HepG2 (cell line): ENCODE measurements at regions not wholly inside any gene's neighbourhood (a gene's known extent, or its start where the extent isn't known, plus 50 kb on each side); places are given as distances from the start of the nearest gene placed in this dataset.

Experiments
- ATAC-seq: fragments of 200-7000 bp; cut with Tn5 transposase; 3 replicates; pipeline ENCODE4 v1.9.1; 2020; ENCODE audit warnings: mild to moderate bottlenecking, moderate library complexity
- BruUV-seq: library from RNA; stranded (reverse); fragments of 400-500 nt; replicated peaks from 2 replicates; lab custom pipeline; 2021; lab: Mats Ljungman, UMichigan
- CTCF ChIA-PET: fragments of 300-600 bp; formaldehyde crosslinking; extraction: SDS; loops from one replicate; lab custom pipeline; 2021; ENCODE audit warnings: low total read pairs, inconsistent platforms, low intra/inter-chr PET ratio; lab: Yijun Ruan, JAX
- POLR2A ChIA-PET: fragments of 350-600 bp; sonication (Branson Sonifier 250); formaldehyde crosslinking; loops from one replicate; lab custom pipeline; 2020; ENCODE audit warnings: antibody characterized with exemption, inconsistent platforms; lab: Yijun Ruan, JAX
- DNase-seq: peaks from one replicate; pipeline ENCODE4 v3.0.0-alpha.2; 2015; ENCODE audit warnings: low spot score
- FAIRE-seq: peaks from 3 replicates; lab custom pipeline; 2011; peaks lifted over from hg19 to GRCh38; lab: Jason Lieb, UNC
- H2AFZ ChIP-seq: one replicate; pipeline ENCODE4 v1.6.1; 2011; ENCODE audit warnings: low read length, inconsistent platforms
- H3K27ac ChIP-seq: fragments of 300-600 bp; 3 replicates; pipeline ENCODE4 v1.8.0; 2011; ENCODE audit warnings: mixed run types, mild to moderate bottlenecking, mixed read lengths, low read length, inconsistent platforms; ENCODE audit not compliant: insufficient read depth; ENCODE audit errors: extremely low read length
- H3K27me3 ChIP-seq, 2 experiments: fragments of 200-600 bp in 1 of 2; 2 replicates in 1 of 2; 3 replicates in 1 of 2; pipeline versions ENCODE4 v1.6.0 to v1.8.0; 2011; ENCODE audit warnings: low read length in 2 of 2, mild to moderate bottlenecking in 2 of 2, moderate library complexity in 2 of 2, inconsistent platforms in 1 of 2; ENCODE audit not compliant: insufficient read depth in 2 of 2, control insufficient read depth in 1 of 2
- H3K36me3 ChIP-seq, 2 experiments: fragments of 200-600 bp in 1 of 2; replicated peaks in 1 of 2; 2 replicates in 1 of 2; 3 replicates in 1 of 2; pipeline versions ENCODE4 v1.5.1 to v1.8.0; 2011; ENCODE audit warnings: low read length in 2 of 2, inconsistent platforms in 1 of 2; ENCODE audit not compliant: insufficient read depth in 2 of 2, control insufficient read depth in 1 of 2
- H3K4me1 ChIP-seq: 2 replicates; pipeline ENCODE4 v1.5.1; 2012; ENCODE audit warnings: low read length, inconsistent platforms; ENCODE audit not compliant: insufficient read depth
- H3K4me2 ChIP-seq: 2 replicates; pipeline ENCODE4 v1.6.0; 2011; ENCODE audit warnings: low read depth, low read length, inconsistent platforms
- H3K4me3 ChIP-seq, 3 experiments: fragments of 200-600 bp in 1 of 3; sonication (generic), shearing (Covaris generic) in 1 of 3; replicated peaks in 1 of 3; 2 replicates each; pipeline ENCODE4 v1.5.1; 2011 to 2016; ENCODE audit warnings: low read length in 3 of 3, inconsistent platforms in 2 of 3, low read depth in 2 of 3, mild to moderate bottlenecking in 2 of 3, control low read depth in 1 of 3, mixed read lengths in 1 of 3; ENCODE audit not compliant: insufficient read depth in 1 of 3
- H3K79me2 ChIP-seq: one replicate; pipeline ENCODE4 v1.6.1; 2011; ENCODE audit warnings: low read length, inconsistent platforms; ENCODE audit not compliant: insufficient read depth
- H3K9ac ChIP-seq: 2 replicates; pipeline ENCODE4 v1.6.0; 2011; ENCODE audit warnings: mild to moderate bottlenecking, low read depth, low read length, inconsistent platforms; ENCODE audit not compliant: insufficient read depth
- H3K9me3 ChIP-seq: 2 replicates; pipeline ENCODE4 v1.5.1; 2012; ENCODE audit warnings: mild to moderate bottlenecking, low read length
- H4K20me1 ChIP-seq: 2 replicates; pipeline ENCODE4 v1.6.0; 2011; ENCODE audit warnings: inconsistent platforms, mild to moderate bottlenecking, low read length, moderate library complexity; ENCODE audit not compliant: insufficient read depth
- DNMT3B ChIP-seq: conservative IDR thresholded peaks from 2 replicates; pipeline ENCODE4 v1.6.1; 2016; ENCODE audit warnings: missing biosample characterization, control low read depth
- FOXA3 ChIP-seq: IDR thresholded peaks from 2 replicates; pipeline ENCODE4 v1.6.1; 2016; ENCODE audit warnings: missing genetic modification reagents, missing compliant biosample characterization
- NFKBIZ ChIP-seq: IDR thresholded peaks from 2 replicates; pipeline ENCODE4 v1.6.1; 2018; ENCODE audit warnings: missing genetic modification reagents, missing compliant biosample characterization
- NONO ChIP-seq, 2 experiments: fragments of 450-650 bp in 1 of 2; sonication (generic) in 1 of 2; formaldehyde crosslinking in 1 of 2; IDR thresholded peaks in 1 of 2; conservative IDR thresholded peaks in 1 of 2; 2 replicates each; pipeline versions ENCODE4 v1.6.1 to v1.8.0; 2017 to 2022; ENCODE audit warnings: mild to moderate bottlenecking in 1 of 2, missing genetic modification reagents in 1 of 2, moderate library complexity in 1 of 2
- NR1H2 ChIP-seq: sonication (generic); formaldehyde crosslinking; IDR thresholded peaks from 2 replicates; pipeline ENCODE4 v1.8.1; 2022; ENCODE audit warnings: low read depth, missing genetic modification reagents, borderline replicate concordance
- TCF7 ChIP-seq: sonication (generic); IDR thresholded peaks from 2 replicates; pipeline ENCODE4 v1.6.1; 2016; ENCODE audit warnings: antibody characterized with exemption, low read depth
- ZBTB33 ChIP-seq: sonication (generic); formaldehyde crosslinking; IDR thresholded peaks from 2 replicates; pipeline ENCODE4 v1.4.0; 2020; ENCODE audit warnings: missing genetic modification reagents
- ZNF24 ChIP-seq: fragments of 450-650 bp; IDR thresholded peaks from 2 replicates; pipeline ENCODE4 v1.6.1; 2017; ENCODE audit warnings: antibody characterized with exemption, mild to moderate bottlenecking
- WGBS: methylation state at CpG from one replicate; pipeline ENCODE4 v1.1.6; 2017; ENCODE audit warnings: low lambda C conversion rate; 5-methylcytosine and 5-hydroxymethylcytosine counted together
- in situ Hi-C: cut with HindIII; loops from 2 replicates; pipeline ENCODE4 v1.10.0; 2017; ENCODE audit warnings: low pct_unique_long_range_greater_than_20kb; ENCODE audit not compliant: extremely low pct_ligation_motif_present
- intact Hi-C: fragments of 100-400 bp; cut with micrococcal nuclease; formaldehyde crosslinking; loops from one replicate; pipeline ENCODE4 v1.10.0; 2022; ENCODE audit not compliant: unreplicated experiment

- in situ Hi-C loops: no loop called here
- no peak overlapping the region for H3K9ac ChIP-seq
- FAIRE-seq: no peak
These were observed 1020.6 kb downstream of the XPNPEP1 start for GRCh38 chr10:108902619-108903285.

More at GRCh38 chr10:108902619-108903285, 1020.6 kb downstream of the XPNPEP1 start:
- Histone ChIP-seq H4K20me1 (no peaks in the 10 kb centered on the region), H3K36me3 (no peaks in the 10 kb centered on the region)
- DNase-seq: no peak
- no TSS peak for BruUV-seq
- CTCF ChIA-PET: no interaction called here
- no peak for TF ChIP-seq NONO (IDR thresholded peaks at IDR 0.05)
- no peak for TF ChIP-seq NONO (CRISPR knock-in tag; conservative IDR thresholded peaks at IDR 0.05)
- TF ChIP-seq ZNF24: no peak
- no peak for TF ChIP-seq ZBTB33 (CRISPR knock-in tag)
- no peak for TF ChIP-seq FOXA3 (CRISPR knock-in tag)
- no peak for TF ChIP-seq DNMT3B (CRISPR knock-in tag)
- no peak for TF ChIP-seq NR1H2
- TF ChIP-seq TCF7: no peak
- no peak for TF ChIP-seq NFKBIZ (CRISPR knock-in tag)
- TF ChIP-seq, all 625 proteins: peak for 0
- H3K4me1 ChIP-seq: no peaks in the 10 kb centered on the region
- no peak for ATAC-seq
- H3K27me3 ChIP-seq: no peaks in the 10 kb centered on the region
- no peaks in the 10 kb centered on the region for H3K79me2 ChIP-seq
- H3K9me3 ChIP-seq: peaks cover 5% of the 10 kb centered on the region; the same call in 1 of the 2 replicates
- intact Hi-C loops: no loop called here
- POLR2A ChIA-PET: no interaction called here
- no peak overlapping the region for H3K4me3 ChIP-seq
- WGBS: 27% methylated on average over 6 of the region's 6 CpGs
- no peak overlapping the region for H3K4me2 ChIP-seq
- no peak overlapping the region for H2AFZ ChIP-seq
- no peak overlapping the region for H3K27ac ChIP-seq
